Hepatocyte (in vitro differentiated cells): ENCODE measurements at regions not wholly inside any gene's neighbourhood (a gene's known extent, or its start where the extent isn't known, plus 50 kb on each side); places are given as distances from the start of the nearest gene placed in this dataset.

Experiments used
- EZH2 ChIP-seq: fragments of 200-600 bp; sonication (generic); IDR thresholded peaks from 2 replicates; pipeline ENCODE4 v1.6.1; 2016; ENCODE audit warnings: antibody characterized with exemption, mild to moderate bottlenecking, borderline replicate concordance
- EZH2phosphoT487 ChIP-seq: fragments of 200-600 bp; sonication (generic); IDR thresholded peaks from one replicate; pipeline ENCODE4 v1.6.1; 2018; ENCODE audit warnings: antibody characterized with exemption, mild to moderate bottlenecking, low read depth, moderate library complexity; ENCODE audit not compliant: unreplicated experiment, severe bottlenecking
- TF ChIP-seq, protein P1 (sequence below): fragments of 200-600 bp; sonication (generic); IDR thresholded peaks from 2 replicates; pipeline ENCODE4 v1.5.1; 2016; ENCODE audit warnings: antibody characterized with exemption, mild to moderate bottlenecking; ENCODE audit not compliant: poor library complexity

DNA sequence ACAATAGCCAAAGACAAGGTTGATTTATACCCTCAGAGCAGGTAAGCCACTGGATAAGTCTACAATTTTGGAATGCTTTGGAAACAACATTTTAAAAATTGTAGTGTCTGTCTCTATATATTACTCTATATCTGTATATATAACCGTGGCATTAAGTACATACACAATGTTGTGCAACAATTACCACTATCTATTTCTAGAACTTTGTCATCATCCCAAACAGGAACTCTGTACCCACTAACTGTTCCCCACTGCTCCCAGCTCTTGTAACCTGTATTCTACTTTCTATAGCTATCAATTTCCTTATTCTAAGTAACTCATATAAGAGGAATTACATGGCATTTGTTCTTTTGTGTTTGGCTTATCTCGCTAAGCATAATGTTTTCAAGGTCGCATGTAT is 78.2 kb upstream of the ASCC3 start:
- TF ChIP-seq, protein P1, sequence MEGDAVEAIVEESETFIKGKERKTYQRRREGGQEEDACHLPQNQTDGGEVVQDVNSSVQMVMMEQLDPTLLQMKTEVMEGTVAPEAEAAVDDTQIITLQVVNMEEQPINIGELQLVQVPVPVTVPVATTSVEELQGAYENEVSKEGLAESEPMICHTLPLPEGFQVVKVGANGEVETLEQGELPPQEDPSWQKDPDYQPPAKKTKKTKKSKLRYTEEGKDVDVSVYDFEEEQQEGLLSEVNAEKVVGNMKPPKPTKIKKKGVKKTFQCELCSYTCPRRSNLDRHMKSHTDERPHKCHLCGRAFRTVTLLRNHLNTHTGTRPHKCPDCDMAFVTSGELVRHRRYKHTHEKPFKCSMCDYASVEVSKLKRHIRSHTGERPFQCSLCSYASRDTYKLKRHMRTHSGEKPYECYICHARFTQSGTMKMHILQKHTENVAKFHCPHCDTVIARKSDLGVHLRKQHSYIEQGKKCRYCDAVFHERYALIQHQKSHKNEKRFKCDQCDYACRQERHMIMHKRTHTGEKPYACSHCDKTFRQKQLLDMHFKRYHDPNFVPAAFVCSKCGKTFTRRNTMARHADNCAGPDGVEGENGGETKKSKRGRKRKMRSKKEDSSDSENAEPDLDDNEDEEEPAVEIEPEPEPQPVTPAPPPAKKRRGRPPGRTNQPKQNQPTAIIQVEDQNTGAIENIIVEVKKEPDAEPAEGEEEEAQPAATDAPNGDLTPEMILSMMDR, result no peak
- no peak for TF ChIP-seq EZH2
- TF ChIP-seq EZH2phosphoT487, result no peak
